GM12878 (cell line): ENCODE measurements at regions not wholly inside any gene's neighbourhood (a gene's known extent, or its start where the extent isn't known, plus 50 kb on each side); places are given as distances from the start of the nearest gene placed in this dataset.

Experiments used
- ATAC-seq: fragments of 200-7000 bp; cut with Tn5 transposase; 3 replicates; pipeline ENCODE4 v1.9.1; 2020; ENCODE audit warnings: mild to moderate bottlenecking, moderate library complexity
- BruUV-seq: library from RNA; stranded (reverse); fragments of 400-500 nt; replicated peaks from 2 replicates; lab custom pipeline; 2021; lab: Mats Ljungman, UMichigan
- CTCF ChIA-PET: fragments of 300-600 bp; sonication (Branson Sonifier 250); formaldehyde crosslinking; extraction: SDS; loops from one replicate; lab custom pipeline; 2021; ENCODE audit warnings: inconsistent platforms; lab: Yijun Ruan, JAX
- POLR2A ChIA-PET: fragments of 350-600 bp; formaldehyde crosslinking; extraction: SDS; loops from one replicate; lab custom pipeline; 2021; ENCODE audit warnings: inconsistent platforms; lab: Charles Lee
- RAD21 ChIA-PET: fragments of 300-600 bp; sonication (Branson Sonifier 250); formaldehyde crosslinking; loops from one replicate; lab custom pipeline; 2023; ENCODE audit warnings: antibody characterized with exemption; ENCODE audit not compliant: unreplicated experiment; lab: Charles Lee
- SMC1A ChIA-PET: fragments of 300-600 bp; sonication (Branson Sonifier 250); formaldehyde crosslinking; loops from one replicate; lab custom pipeline; 2023; ENCODE audit not compliant: unreplicated experiment, uncharacterized antibody; lab: Charles Lee
- DNase-seq: peaks from one replicate; pipeline ENCODE4 v3.0.0-alpha.2; 2011; ENCODE audit warnings: low read depth, low spot score
- FAIRE-seq: peaks from 3 replicates; lab custom pipeline; 2011; peaks lifted over from hg19 to GRCh38; lab: Jason Lieb, UNC
- H2AFZ ChIP-seq: 2 replicates; pipeline ENCODE4 v1.6.0; 2011; ENCODE audit warnings: low read depth, low read length, control low read depth; ENCODE audit not compliant: control insufficient read depth
- H3K27ac ChIP-seq: 2 replicates; pipeline ENCODE4 v1.5.1; 2011; ENCODE audit warnings: control low read depth; ENCODE audit not compliant: control insufficient read depth, insufficient read depth
- H3K27me3 ChIP-seq, 2 experiments: replicated peaks in 1 of 2; 2 replicates each; pipeline versions ENCODE4 v1.6.0 to v1.6.1; 2011; ENCODE audit warnings: low read length in 1 of 2; ENCODE audit not compliant: control insufficient read depth in 2 of 2, insufficient read depth in 2 of 2
- H3K36me3 ChIP-seq, 2 experiments: 2 replicates each; pipeline ENCODE4 v1.5.1; 2011; ENCODE audit warnings: low read length in 1 of 2; ENCODE audit not compliant: control insufficient read depth in 2 of 2, insufficient read depth in 2 of 2
- H3K4me1 ChIP-seq: 2 replicates; pipeline ENCODE4 v1.6.1; 2011; ENCODE audit warnings: mild to moderate bottlenecking, low read length, moderate library complexity, mixed read lengths; ENCODE audit not compliant: control insufficient read depth, insufficient read depth
- H3K4me2 ChIP-seq: 2 replicates; pipeline ENCODE4 v1.6.0; 2011; ENCODE audit warnings: control low read depth; ENCODE audit not compliant: control insufficient read depth, insufficient read depth
- H3K4me3 ChIP-seq: fragments of 200-600 bp; sonication (generic); 2 replicates; pipeline ENCODE4 v1.5.1; 2016
- H3K79me2 ChIP-seq: 2 replicates; pipeline ENCODE4 v1.6.0; 2011; ENCODE audit warnings: low read length; ENCODE audit not compliant: control insufficient read depth, insufficient read depth
- H3K9ac ChIP-seq: 2 replicates; pipeline ENCODE4 v1.8.0; 2011; ENCODE audit warnings: low read length, control low read depth, mixed read lengths; ENCODE audit not compliant: control insufficient read depth, insufficient read depth
- H3K9me3 ChIP-seq: replicated peaks from 3 replicates; pipeline ENCODE4 v1.5.1; 2011; ENCODE audit warnings: mild to moderate bottlenecking, low read length; ENCODE audit not compliant: control insufficient read depth, insufficient read depth
- H4K20me1 ChIP-seq: 2 replicates; pipeline ENCODE4 v1.6.0; 2011; ENCODE audit not compliant: control insufficient read depth, insufficient read depth
- FOS ChIP-seq: IDR thresholded peaks from 3 replicates; pipeline ENCODE4 v1.6.1; 2011; ENCODE audit warnings: borderline replicate concordance; ENCODE audit not compliant: insufficient read length; ENCODE audit errors: extremely low read depth
- GABPA ChIP-seq: IDR thresholded peaks from 2 replicates; pipeline ENCODE4 v1.6.1; 2014; ENCODE audit warnings: antibody characterized with exemption, low read depth, mild to moderate bottlenecking, inconsistent platforms
- IKZF1 ChIP-seq: fragments of 450-650 bp; conservative IDR thresholded peaks from 2 replicates; pipeline ENCODE4 v1.6.1; 2017; ENCODE audit warnings: antibody characterized with exemption, mild to moderate bottlenecking
- JUNB ChIP-seq: IDR thresholded peaks from 2 replicates; pipeline ENCODE4 v1.6.1; 2016; ENCODE audit warnings: antibody characterized with exemption, mild to moderate bottlenecking
- NR2F1 ChIP-seq: fragments of 450-650 bp; conservative IDR thresholded peaks from 2 replicates; pipeline ENCODE4 v1.6.1; 2017; ENCODE audit warnings: mild to moderate bottlenecking
- RUNX3 ChIP-seq: IDR thresholded peaks from 2 replicates; pipeline ENCODE4 v1.6.1; 2012; ENCODE audit warnings: low read length, inconsistent platforms
- SUPT20H ChIP-seq: IDR thresholded peaks from 2 replicates; pipeline ENCODE4 v1.6.1; 2011; ENCODE audit warnings: low read depth, mild to moderate bottlenecking, low read length, moderate library complexity, borderline replicate concordance; ENCODE audit not compliant: control insufficient read depth
- TCF12 ChIP-seq: IDR thresholded peaks from 2 replicates; pipeline ENCODE4 v1.6.1; 2011; ENCODE audit warnings: low read depth, mild to moderate bottlenecking, low read length
- WGBS: methylation state at CpG from one replicate; pipeline ENCODE4 v1.1.6; 2016; ENCODE audit warnings: low lambda C conversion rate; ENCODE audit not compliant: insufficient replicate concordance, insufficient coverage; ENCODE audit errors: missing lambda C conversion rate; 5-methylcytosine and 5-hydroxymethylcytosine counted together
- in situ Hi-C: fragments of 300-500 bp; cut with MboI; formaldehyde crosslinking; loops from 9 replicates; pipeline ENCODE4 v1.14.3; 2018; ENCODE audit warnings: mixed read lengths
- intact Hi-C: fragments of 100-400 bp; cut with micrococcal nuclease; formaldehyde crosslinking; loops from one replicate; pipeline ENCODE4 v1.14.2; 2022; ENCODE audit not compliant: unreplicated experiment
- TF ChIP-seq, protein P1 (sequence below), 3 experiments: IDR thresholded peaks in 2 of 3; conservative IDR thresholded peaks in 1 of 3; 2 replicates each; pipeline ENCODE4 v1.5.1; 2011; ENCODE audit warnings: low read depth in 3 of 3, low read length in 3 of 3, mild to moderate bottlenecking in 3 of 3, control low read depth in 2 of 3, moderate library complexity in 2 of 3, inconsistent platforms in 1 of 3, mixed read lengths in 1 of 3; ENCODE audit not compliant: control insufficient read depth in 2 of 3, insufficient read depth in 1 of 3; ENCODE audit errors: extremely low read depth in 1 of 3

DNA sequence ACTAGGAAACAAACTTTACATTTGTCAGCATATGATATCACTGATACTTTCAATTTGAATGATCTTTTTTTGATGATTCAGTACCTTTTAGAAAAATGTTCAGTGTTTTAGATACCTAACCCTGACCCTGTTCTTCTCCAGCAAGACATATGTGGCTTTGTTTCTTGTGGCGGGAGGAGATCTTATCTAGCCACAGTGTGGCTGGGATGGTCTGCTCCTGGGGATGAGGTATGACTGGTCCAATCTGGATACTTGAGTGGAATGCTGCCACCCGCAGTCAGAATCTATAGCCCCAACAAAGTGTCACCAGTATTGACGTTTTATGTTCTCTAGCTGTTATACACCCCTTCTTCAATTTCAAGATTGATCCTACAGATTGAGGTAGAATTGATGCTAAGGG is 439.0 kb upstream of the GOLIM4 start:
- BruUV-seq: no TSS peak
- Histone ChIP-seq H3K4me1 (no peaks in the 10 kb centered on the region), H3K79me2 (no peaks in the 10 kb centered on the region), H3K9me3 (no peaks in the 10 kb centered on the region), H3K4me2 (no peak overlapping the region), H3K27me3 (no peaks in the 10 kb centered on the region), H2AFZ (no peak overlapping the region), H3K27ac (no peak overlapping the region), H4K20me1 (no peaks in the 10 kb centered on the region), H3K4me3 (no peak overlapping the region), H3K36me3 (no peaks in the 10 kb centered on the region), H3K9ac (no peak overlapping the region)
- intact Hi-C loops (no loop called here), in situ Hi-C loops (no loop called here)
- ChIA-PET SMC1A (interaction anchor here (0.8 to 1.9 kb wide), 5 partner anchors 10 to 81 kb away, joined by 4 to 14 read pairs (median 5); no protein-coding TSS in a partner anchor), CTCF (interaction anchor here (0.6 to 1.9 kb wide), 4 partner anchors 9 to 377 kb away, joined by 3 to 10 read pairs (median 5); no protein-coding TSS in a partner anchor), RAD21 (interaction anchor here (0.6 to 3.2 kb wide), 7 partner anchors 8 to 86 kb away, joined by 3 to 18 read pairs (median 5); no protein-coding TSS in a partner anchor), POLR2A (no interaction called here)
- DNase-seq (no peak), FAIRE-seq (no peak), ATAC-seq (peak; percentile 71)
- WGBS: 29% methylated on average over 3 of the region's 3 CpGs
- TF ChIP-seq TCF12 (no peak), NR2F1 (peak; percentile 39; the same call in 1 of the 2 replicates), JUNB (peak; percentile 19; the same call in 1 of the 2 replicates), RUNX3 (no peak), FOS (no peak), IKZF1 (peak; percentile 46), SUPT20H (no peak), GABPA (no peak)
- TF ChIP-seq, protein P1, sequence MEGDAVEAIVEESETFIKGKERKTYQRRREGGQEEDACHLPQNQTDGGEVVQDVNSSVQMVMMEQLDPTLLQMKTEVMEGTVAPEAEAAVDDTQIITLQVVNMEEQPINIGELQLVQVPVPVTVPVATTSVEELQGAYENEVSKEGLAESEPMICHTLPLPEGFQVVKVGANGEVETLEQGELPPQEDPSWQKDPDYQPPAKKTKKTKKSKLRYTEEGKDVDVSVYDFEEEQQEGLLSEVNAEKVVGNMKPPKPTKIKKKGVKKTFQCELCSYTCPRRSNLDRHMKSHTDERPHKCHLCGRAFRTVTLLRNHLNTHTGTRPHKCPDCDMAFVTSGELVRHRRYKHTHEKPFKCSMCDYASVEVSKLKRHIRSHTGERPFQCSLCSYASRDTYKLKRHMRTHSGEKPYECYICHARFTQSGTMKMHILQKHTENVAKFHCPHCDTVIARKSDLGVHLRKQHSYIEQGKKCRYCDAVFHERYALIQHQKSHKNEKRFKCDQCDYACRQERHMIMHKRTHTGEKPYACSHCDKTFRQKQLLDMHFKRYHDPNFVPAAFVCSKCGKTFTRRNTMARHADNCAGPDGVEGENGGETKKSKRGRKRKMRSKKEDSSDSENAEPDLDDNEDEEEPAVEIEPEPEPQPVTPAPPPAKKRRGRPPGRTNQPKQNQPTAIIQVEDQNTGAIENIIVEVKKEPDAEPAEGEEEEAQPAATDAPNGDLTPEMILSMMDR (IDR thresholded peaks at IDR 0.05 in 2 of 3, conservative IDR thresholded peaks at IDR 0.05 in 1 of 3; ENCODE audit: control insufficient read depth in 2 of 3, extremely low read depth in 1 of 3, insufficient read depth in 1 of 3, low read depth in 3 of 3, low read length in 3 of 3): peak in 1 of 3 experiments; percentile 4; a peak in 1 of 6 replicates
